ENCODE measurements at regions not wholly inside any gene's neighbourhood (a gene's known extent, or its start where the extent isn't known, plus 50 kb on each side); places are given as distances from the start of the nearest gene placed in this dataset.
"Not testable (repeated sequence)": the region's sequence is repeated elsewhere in the genome, so short reads cannot be mapped to it uniquely, and the experiment has no call there.

DNA sequence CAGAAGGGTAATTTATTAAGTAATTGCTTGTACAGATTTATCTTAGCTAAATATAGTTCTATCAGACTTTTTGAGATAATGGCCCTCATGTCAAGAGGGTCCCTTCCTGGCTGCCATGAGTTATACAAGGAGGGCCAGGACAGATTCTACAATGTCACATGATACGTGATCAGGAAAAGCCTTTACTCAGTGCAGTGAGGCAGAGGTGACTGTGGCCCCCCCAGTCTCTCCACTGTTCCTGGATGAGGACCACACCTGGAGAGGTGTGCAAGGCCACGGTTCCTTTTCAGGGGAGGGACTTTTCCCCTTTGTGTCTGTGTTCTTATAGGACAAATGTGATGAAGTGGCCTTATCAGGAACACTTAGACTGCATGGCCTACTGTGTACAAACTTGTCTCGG, 54.3 kb upstream of the LRCH1 start:
- Mint-ChIP-seq H3K27me3 (no peaks in the 10 kb centered on the region), H3K4me3 (no peak overlapping the region), H3K4me1 (no peaks in the 10 kb centered on the region), H3K36me3 (no peaks in the 10 kb centered on the region), H3K27ac (no peak overlapping the region), H3K9me3 (no peaks in the 10 kb centered on the region)
- ATAC-seq, result no peak
- POLR2A ChIA-PET, result no interaction called here
- DNase-seq, result no peak

- peaks cover 0 to 3% (median 0%) of the 10 kb centered on the region in 5 donors for H3K27me3 Mint-ChIP-seq
- DNase-seq, result no peak
- POLR2A ChIA-PET, result interaction anchor here (1.0 kb wide), 1 partner anchor 8 kb away, joined by 6 read pairs; no protein-coding TSS in a partner anchor
- no peaks in the 10 kb centered on the region for H3K9me3 Mint-ChIP-seq
- H3K36me3 Mint-ChIP-seq, result no peaks in the 10 kb centered on the region
- H3K4me1 Mint-ChIP-seq, result no peaks in the 10 kb centered on the region
- no peak overlapping the region for H3K4me3 Mint-ChIP-seq
- ATAC-seq, result no peak
- no peak overlapping the region for H3K27ac Mint-ChIP-seq
Observed at GRCh38 chr13:46496086-46496485, 56.9 kb upstream of the LRCH1 start.

- no peak for ATAC-seq
- Mint-ChIP-seq H3K27ac (no peak overlapping the region), H3K4me3 (no peak overlapping the region), H3K27me3 (peaks cover 0 to 3% (median 0%) of the 10 kb centered on the region in 5 donors), H3K9me3 (no peaks in the 10 kb centered on the region), H3K4me1 (no peaks in the 10 kb centered on the region), H3K36me3 (no peaks in the 10 kb centered on the region)
- POLR2A ChIA-PET, result interaction anchor here (1.0 kb wide), 1 partner anchor 8 kb away, joined by 6 read pairs; no protein-coding TSS in a partner anchor
- no peak for DNase-seq
Observed at GRCh38 chr13:46495651-46496050, 57.3 kb upstream of the LRCH1 start.

DNA sequence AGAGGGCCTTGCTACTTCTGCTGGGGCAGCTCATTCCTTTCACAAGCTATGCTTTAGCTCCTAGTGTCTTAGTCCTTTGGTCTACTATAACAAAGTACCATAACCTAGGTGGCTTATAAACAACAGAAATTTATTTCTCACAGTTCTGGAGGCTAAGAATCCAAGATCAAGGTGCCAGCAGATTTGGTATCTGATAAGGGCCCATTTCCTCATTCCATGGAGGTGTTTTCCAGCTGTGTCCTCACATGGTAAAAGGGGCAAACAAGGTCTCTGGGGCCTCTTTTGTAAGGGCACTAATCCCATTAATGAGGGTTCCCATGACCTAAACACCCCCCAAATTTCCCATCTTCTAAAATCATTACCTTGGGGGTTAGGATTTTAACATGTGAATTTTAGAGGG, 57.9 kb upstream of the LRCH1 start:
- Mint-ChIP-seq H3K9me3 (no peaks in the 10 kb centered on the region), H3K27ac (no peak overlapping the region), H3K27me3 (peaks cover 0 to 3% (median 1%) of the 10 kb centered on the region in 5 donors), H3K4me1 (no peaks in the 10 kb centered on the region), H3K4me3 (no peak overlapping the region), H3K36me3 (no peaks in the 10 kb centered on the region)
- POLR2A ChIA-PET, result interaction anchor here (1.0 kb wide), 1 partner anchor 9 kb away, joined by 6 read pairs; no protein-coding TSS in a partner anchor
- DNase-seq, result no peak
- ATAC-seq, result no peak

DNA sequence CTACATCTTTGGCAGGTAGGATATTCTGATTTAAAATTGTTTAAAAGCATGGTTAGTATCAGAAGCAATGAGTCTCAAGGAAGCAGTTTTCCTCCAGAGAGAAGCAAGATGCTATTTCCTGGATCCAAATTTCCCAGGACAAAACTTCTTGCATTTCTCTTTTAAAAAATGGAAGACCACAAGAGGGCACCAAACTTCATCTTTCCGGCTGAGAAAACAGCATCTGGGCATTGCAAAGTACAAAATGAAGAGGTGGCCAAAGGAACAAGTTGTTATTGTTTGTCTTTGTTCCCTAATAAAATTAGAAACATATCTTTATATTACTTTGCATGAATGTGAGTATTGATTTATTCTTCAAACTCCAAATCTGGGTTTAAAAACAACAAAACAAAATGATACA, 60.0 kb upstream of the LRCH1 start:
- no peak overlapping the region for H3K27ac Mint-ChIP-seq

DNA sequence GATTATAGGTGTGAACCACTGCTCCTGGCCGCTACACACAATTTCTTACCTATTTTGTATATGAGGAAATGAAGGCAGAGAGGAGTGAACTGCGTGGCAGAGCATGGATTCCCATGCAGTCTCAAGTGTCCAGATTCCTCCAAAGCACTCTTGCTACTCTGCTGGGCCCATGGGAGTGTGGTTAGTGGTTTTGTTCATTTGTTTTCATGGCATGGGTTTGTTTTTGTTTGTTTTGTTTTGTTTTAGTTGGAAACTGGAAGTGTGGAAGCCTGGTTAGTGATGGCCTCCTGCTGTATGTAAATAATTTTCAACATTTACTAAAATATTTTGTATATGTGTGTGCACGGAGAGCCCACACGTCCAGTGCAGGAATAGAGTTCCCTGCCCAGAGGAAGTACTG, 61.3 kb upstream of the LRCH1 start:
- no peak for DNase-seq
- no peak for ATAC-seq
- POLR2A ChIA-PET, result no interaction called here
- peaks cover 0 to 4% (median 0%) of the 10 kb centered on the region in 9 donors for H3K9me3 Mint-ChIP-seq
- H3K36me3 Mint-ChIP-seq, result peaks cover 0 to 2% (median under 1%) of the 10 kb centered on the region in 3 donors
- H3K27ac Mint-ChIP-seq, result no peak overlapping the region
- H3K4me1 Mint-ChIP-seq, result no peaks in the 10 kb centered on the region
- H3K27me3 Mint-ChIP-seq, result peaks cover 0 to 3% (median 1%) of the 10 kb centered on the region in 5 donors
- H3K4me3 Mint-ChIP-seq, result no peak overlapping the region

More for the DNA sequence above, 60.0 kb upstream of the LRCH1 start:
- Mint-ChIP-seq H3K36me3 (no peaks in the 10 kb centered on the region), H3K4me3 (no peak overlapping the region), H3K4me1 (no peaks in the 10 kb centered on the region), H3K27me3 (peaks cover 0 to 3% (median 1%) of the 10 kb centered on the region in 5 donors), H3K9me3 (no peaks in the 10 kb centered on the region)
- ATAC-seq, result no peak
- peak in 4 of 10 donors; percentile 9 to 40 (median 32) for DNase-seq
- POLR2A ChIA-PET, result no interaction called here

DNA sequence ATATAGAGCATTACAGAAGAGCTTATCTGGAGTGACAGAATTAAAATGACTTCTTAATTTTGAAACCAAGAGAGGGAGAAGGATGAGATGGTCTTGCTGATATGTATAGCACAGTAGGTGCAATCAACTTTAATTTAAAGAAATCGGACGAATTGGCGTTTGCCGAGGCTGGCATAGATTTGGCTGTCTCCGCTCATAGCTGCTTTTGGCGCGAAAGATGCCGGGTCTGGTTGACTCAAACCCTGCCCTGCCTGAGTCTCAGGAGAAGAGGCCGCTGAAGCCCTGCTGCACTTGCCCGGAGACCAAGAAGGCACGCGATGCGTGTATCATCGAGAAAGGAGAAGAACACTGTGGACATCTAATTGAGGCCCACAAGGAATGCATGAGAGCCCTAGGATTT, 62.3 kb upstream of the LRCH1 start:
- H3K9me3 Mint-ChIP-seq, H3K27me3 Mint-ChIP-seq, H3K4me3 Mint-ChIP-seq, POLR2A ChIA-PET, H3K4me1 Mint-ChIP-seq, H3K27ac Mint-ChIP-seq, DNase-seq, H3K36me3 Mint-ChIP-seq: not testable (repeated sequence)
- ATAC-seq, result peak; percentile 57

- H3K4me3 Mint-ChIP-seq, result no peak overlapping the region
- H3K27ac Mint-ChIP-seq, result no peak overlapping the region
- ATAC-seq (no peak), DNase-seq (no peak)
- peaks cover 0 to 3% (median 1%) of the 10 kb centered on the region in 5 donors for H3K27me3 Mint-ChIP-seq
- H3K4me1 Mint-ChIP-seq, result no peaks in the 10 kb centered on the region
- peaks cover 0 to 14% (median 5%) of the 10 kb centered on the region in 9 donors for H3K9me3 Mint-ChIP-seq
- POLR2A ChIA-PET, result no interaction called here
- peaks cover 0 to 15% (median 2%) of the 10 kb centered on the region in 3 donors for H3K36me3 Mint-ChIP-seq
Observed at GRCh38 chr13:46490129-46490528, 62.8 kb upstream of the LRCH1 start.

DNA sequence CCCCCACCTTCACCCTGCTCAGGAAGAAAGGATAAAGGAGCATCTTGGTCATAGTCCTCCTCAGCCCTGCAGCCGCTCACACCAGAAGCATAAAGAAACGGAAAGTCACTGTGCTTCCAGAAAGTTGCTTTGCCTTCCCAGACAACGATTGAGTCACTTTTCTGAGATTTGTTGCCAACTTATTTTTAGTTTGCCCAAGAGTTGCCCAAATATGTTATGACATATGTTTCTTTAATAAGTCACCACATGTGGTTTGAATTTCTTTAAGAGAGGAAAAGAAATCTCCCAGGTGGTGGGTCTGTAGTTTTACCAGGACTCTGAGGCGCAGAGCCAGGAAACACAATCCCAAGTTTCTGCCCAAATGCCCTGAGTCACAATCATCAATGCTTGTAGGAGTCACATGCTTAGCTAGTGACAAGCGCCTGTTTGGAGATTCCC, 63.4 kb upstream of the LRCH1 start:
- H3K27ac Mint-ChIP-seq, result no peak overlapping the region
- ATAC-seq, result no peak
- POLR2A ChIA-PET, result no interaction called here

GRCh38 chr13:46487748-46488147, 65.2 kb upstream of the LRCH1 start:
- Mint-ChIP-seq H3K9me3 (peaks cover 0 to 38% (median 20%) of the 10 kb centered on the region in 9 donors), H3K4me1 (no peaks in the 10 kb centered on the region), H3K27ac (no peak overlapping the region), H3K4me3 (no peak overlapping the region), H3K27me3 (peaks cover 0 to 3% (median 1%) of the 10 kb centered on the region in 5 donors), H3K36me3 (peaks cover 0 to 28% (median 4%) of the 10 kb centered on the region in 3 donors)
- ATAC-seq, result no peak
- POLR2A ChIA-PET, result no interaction called here
- no peak for DNase-seq

More for the DNA sequence above, 63.4 kb upstream of the LRCH1 start:
- Mint-ChIP-seq H3K4me3 (no peak overlapping the region), H3K36me3 (peaks cover 0 to 19% (median 2%) of the 10 kb centered on the region in 3 donors), H3K4me1 (no peaks in the 10 kb centered on the region), H3K9me3 (peaks cover 0 to 19% (median 9%) of the 10 kb centered on the region in 9 donors), H3K27me3 (peaks cover 0 to 3% (median 1%) of the 10 kb centered on the region in 5 donors)
- DNase-seq, result no peak

DNA sequence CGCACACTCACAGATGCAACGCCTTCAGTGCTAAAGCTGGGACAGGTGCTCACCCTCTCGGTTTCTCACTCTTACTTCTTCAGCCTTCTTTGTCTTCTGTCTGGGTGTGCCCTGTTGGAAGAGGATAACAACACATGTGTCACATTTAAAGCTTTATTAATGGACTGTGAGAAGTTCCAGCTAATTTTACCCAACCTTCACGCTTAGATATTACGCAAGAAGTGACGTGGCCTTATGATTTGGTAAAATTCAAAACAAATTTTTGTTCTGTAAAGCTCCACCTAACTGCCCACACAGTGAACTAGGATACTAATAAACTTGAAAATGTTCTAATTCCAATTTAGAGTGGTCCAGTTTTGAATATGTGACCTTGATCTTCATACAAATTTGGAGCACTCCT, 66.7 kb upstream of the LRCH1 start:
- POLR2A ChIA-PET, result no interaction called here
- no peak overlapping the region for H3K4me3 Mint-ChIP-seq
- no peak for ATAC-seq

GRCh38 chr13:46484561-46484960, 68.4 kb upstream of the LRCH1 start:
- DNase-seq, result no peak
- ATAC-seq, result no peak
- peaks cover 0 to 28% (median 4%) of the 10 kb centered on the region in 3 donors for H3K36me3 Mint-ChIP-seq
- no peak overlapping the region for H3K27ac Mint-ChIP-seq
- H3K27me3 Mint-ChIP-seq, result peaks cover 0 to 3% (median 0%) of the 10 kb centered on the region in 5 donors
- no peak overlapping the region for H3K4me3 Mint-ChIP-seq
- no peaks in the 10 kb centered on the region for H3K4me1 Mint-ChIP-seq
- peaks cover 0 to 43% (median 29%) of the 10 kb centered on the region in 9 donors for H3K9me3 Mint-ChIP-seq
- POLR2A ChIA-PET, result no interaction called here

More for the DNA sequence above, 66.7 kb upstream of the LRCH1 start:
- Mint-ChIP-seq H3K36me3 (peaks cover 0 to 28% (median 4%) of the 10 kb centered on the region in 3 donors), H3K27ac (no peak overlapping the region), H3K9me3 (peaks cover 0 to 43% (median 29%) of the 10 kb centered on the region in 9 donors), H3K4me1 (no peaks in the 10 kb centered on the region), H3K27me3 (peaks cover 0 to 3% (median 1%) of the 10 kb centered on the region in 5 donors)
- no peak for DNase-seq

DNA sequence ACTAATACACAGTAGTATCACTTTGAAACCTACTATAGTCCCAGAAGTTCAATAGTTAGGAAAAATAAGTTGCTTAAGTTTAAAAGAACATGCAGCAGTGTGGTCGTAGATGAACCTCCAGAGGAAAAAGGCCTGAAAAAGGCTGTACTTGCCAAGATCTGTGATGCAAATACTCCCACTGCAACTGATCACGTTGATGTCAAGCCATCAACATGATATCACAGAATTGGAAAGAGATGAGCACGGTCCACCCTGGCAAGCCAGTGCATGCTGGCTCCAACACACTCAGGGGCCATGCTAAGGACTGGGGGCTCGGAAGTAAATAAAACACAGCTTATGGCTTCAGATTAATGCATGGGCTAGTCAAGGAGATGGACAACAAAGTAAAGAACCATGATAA, 71.8 kb upstream of the LRCH1 start:
- POLR2A ChIA-PET, result no interaction called here
- H3K4me3 Mint-ChIP-seq, result no peak overlapping the region
- no peak for ATAC-seq
- DNase-seq, result no peak
- H3K4me1 Mint-ChIP-seq, result no peaks in the 10 kb centered on the region
- H3K27ac Mint-ChIP-seq, result no peak overlapping the region
- H3K9me3 Mint-ChIP-seq, result peaks cover 0 to 39% (median 28%) of the 10 kb centered on the region in 9 donors
- peaks cover 0 to 24% (median 2%) of the 10 kb centered on the region in 3 donors for H3K36me3 Mint-ChIP-seq
- peaks cover 0 to 3% (median 0%) of the 10 kb centered on the region in 5 donors for H3K27me3 Mint-ChIP-seq

DNA sequence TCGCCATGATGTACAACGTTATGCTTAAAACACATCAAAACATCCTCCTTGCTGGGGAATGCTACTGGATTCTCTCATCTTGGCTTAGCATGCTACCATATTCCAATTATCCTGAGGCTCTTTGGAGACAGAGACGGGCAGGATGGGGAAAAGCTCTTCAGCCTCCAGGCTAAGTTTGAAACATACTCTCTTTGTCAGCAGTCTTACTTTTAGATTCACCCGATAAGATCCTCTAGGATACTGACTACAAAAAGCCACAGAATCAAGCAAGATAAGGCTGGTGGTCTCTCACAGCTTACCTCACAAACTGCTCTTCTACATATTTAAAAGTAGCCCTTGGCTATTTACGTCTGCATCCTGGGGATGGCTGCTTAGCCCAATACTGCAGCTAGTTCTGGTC, 72.8 kb upstream of the LRCH1 start:
- Mint-ChIP-seq H3K4me1 (no peaks in the 10 kb centered on the region), H3K27ac (no peak overlapping the region), H3K9me3 (peaks cover 0 to 29% (median 20%) of the 10 kb centered on the region in 9 donors), H3K36me3 (peaks cover 0 to 13% (median 2%) of the 10 kb centered on the region in 3 donors), H3K27me3 (peaks cover 0 to 3% (median 0%) of the 10 kb centered on the region in 5 donors), H3K4me3 (no peak overlapping the region)
- ATAC-seq (no peak), DNase-seq (no peak)
- POLR2A ChIA-PET, result no interaction called here

Measured in naive thymus-derived CD8-positive, alpha-beta T cell (primary cell).